Chondrocyte (in vitro differentiated cells): ENCODE measurements at regions not wholly inside any gene's neighbourhood (a gene's known extent, or its start where the extent isn't known, plus 50 kb on each side); places are given as distances from the start of the nearest gene placed in this dataset.

Experiments used
- DNase-seq: peaks from one replicate; pipeline ENCODE4 v3.0.0; 2021; ENCODE audit warnings: mixed read lengths, low spot score
- H3K27ac Mint-ChIP-seq: one replicate; pipeline ENCODE4 v1.8.0; 2021; ENCODE audit warnings: mild to moderate bottlenecking, moderate library complexity, mixed read lengths; ENCODE audit not compliant: unreplicated experiment
- H3K27me3 Mint-ChIP-seq: 2 replicates; pipeline ENCODE4 v1.8.0; 2021; ENCODE audit warnings: low read depth, mixed read lengths
- H3K36me3 Mint-ChIP-seq: 2 replicates; pipeline ENCODE4 v1.8.0; 2021; ENCODE audit warnings: low read depth, mixed read lengths
- H3K4me1 Mint-ChIP-seq: 2 replicates; pipeline ENCODE4 v1.8.0; 2021; ENCODE audit warnings: low read depth, mild to moderate bottlenecking, mixed read lengths
- H3K4me3 Mint-ChIP-seq: one replicate; pipeline ENCODE4 v1.8.0; 2021; ENCODE audit warnings: mild to moderate bottlenecking, moderate library complexity, mixed read lengths; ENCODE audit not compliant: unreplicated experiment
- H3K9me3 Mint-ChIP-seq: 2 replicates; pipeline ENCODE4 v1.8.0; 2021; ENCODE audit warnings: low read depth, mixed read lengths
- TF ChIP-seq, protein P1 (sequence below): fragments of 200-600 bp; sonication (generic); IDR thresholded peaks from 2 replicates; pipeline ENCODE4 v1.5.0; 2021; ENCODE audit warnings: antibody characterized with exemption, mild to moderate bottlenecking, moderate library complexity

DNA sequence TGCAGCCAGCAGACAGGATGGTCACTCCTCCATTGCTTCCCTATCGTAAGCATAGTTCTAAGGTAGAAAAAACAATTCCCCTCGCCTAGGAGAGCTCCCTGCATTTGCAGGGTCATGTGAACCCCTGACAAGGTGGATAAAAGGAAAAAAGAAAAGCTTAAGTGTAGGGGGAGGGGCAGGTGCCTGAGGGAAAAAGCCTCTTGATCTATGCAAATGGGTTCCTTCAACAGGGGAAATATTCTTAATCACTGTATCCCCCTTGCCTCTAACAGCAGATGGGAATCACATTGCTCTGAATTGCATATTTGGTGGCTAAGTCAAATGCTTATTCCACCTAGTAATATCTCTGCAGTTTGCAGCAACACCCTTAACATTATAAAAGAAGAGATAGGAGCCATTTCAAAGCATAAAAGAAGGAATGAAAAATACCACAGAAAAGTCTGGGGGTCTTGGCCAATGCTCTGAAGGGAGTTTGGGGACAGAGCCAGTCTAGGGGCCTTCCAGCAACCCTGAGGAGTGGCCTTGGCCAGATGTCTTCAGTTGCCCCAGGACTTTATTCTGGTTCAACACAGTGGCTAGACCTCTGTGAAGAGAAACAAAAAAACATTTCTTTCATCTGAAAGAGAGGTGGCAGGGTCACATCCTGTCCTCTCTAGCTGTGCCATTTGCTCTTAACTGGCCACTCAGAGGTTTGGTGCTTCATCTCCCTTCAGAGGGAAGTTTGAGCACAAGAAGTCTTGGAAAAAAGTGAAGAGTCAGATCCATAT lies 660.4 kb upstream of the GJE1 start:
- Mint-ChIP-seq H3K9me3 (peaks cover 4% of the 10 kb centered on the region), H3K27me3 (no peaks in the 10 kb centered on the region), H3K36me3 (no peaks in the 10 kb centered on the region), H3K27ac (no peak overlapping the region), H3K4me3 (no peak overlapping the region), H3K4me1 (peaks cover 17% of the 10 kb centered on the region)
- no peak for DNase-seq
- TF ChIP-seq, protein P1, sequence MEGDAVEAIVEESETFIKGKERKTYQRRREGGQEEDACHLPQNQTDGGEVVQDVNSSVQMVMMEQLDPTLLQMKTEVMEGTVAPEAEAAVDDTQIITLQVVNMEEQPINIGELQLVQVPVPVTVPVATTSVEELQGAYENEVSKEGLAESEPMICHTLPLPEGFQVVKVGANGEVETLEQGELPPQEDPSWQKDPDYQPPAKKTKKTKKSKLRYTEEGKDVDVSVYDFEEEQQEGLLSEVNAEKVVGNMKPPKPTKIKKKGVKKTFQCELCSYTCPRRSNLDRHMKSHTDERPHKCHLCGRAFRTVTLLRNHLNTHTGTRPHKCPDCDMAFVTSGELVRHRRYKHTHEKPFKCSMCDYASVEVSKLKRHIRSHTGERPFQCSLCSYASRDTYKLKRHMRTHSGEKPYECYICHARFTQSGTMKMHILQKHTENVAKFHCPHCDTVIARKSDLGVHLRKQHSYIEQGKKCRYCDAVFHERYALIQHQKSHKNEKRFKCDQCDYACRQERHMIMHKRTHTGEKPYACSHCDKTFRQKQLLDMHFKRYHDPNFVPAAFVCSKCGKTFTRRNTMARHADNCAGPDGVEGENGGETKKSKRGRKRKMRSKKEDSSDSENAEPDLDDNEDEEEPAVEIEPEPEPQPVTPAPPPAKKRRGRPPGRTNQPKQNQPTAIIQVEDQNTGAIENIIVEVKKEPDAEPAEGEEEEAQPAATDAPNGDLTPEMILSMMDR, result no peak

DNA sequence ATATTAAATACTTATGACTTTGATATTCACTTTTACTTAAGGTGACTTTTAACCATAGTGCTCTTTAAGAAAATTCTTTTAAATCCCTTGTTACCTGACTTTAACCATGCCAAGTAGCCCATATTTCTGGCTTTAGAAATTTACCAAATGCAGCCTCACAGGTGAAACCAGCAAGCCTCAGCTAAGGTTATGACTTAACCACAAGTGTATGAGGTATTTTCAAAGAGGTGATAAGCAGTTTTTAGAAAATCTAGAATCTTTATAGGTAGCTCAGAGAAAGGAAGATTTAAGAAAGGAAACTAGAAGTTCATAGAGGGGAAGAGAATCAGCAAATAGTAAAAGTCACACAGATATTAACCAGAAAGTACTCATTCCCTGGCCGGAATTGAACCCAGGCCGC lies 661.9 kb upstream of the GJE1 start:
- Mint-ChIP-seq H3K27ac (no peak overlapping the region), H3K4me3 (no peak overlapping the region), H3K9me3 (peaks cover 4% of the 10 kb centered on the region), H3K27me3 (no peaks in the 10 kb centered on the region), H3K36me3 (no peaks in the 10 kb centered on the region), H3K4me1 (peaks cover 19% of the 10 kb centered on the region)
- no peak for DNase-seq
- TF ChIP-seq, protein P1, result no peak

DNA sequence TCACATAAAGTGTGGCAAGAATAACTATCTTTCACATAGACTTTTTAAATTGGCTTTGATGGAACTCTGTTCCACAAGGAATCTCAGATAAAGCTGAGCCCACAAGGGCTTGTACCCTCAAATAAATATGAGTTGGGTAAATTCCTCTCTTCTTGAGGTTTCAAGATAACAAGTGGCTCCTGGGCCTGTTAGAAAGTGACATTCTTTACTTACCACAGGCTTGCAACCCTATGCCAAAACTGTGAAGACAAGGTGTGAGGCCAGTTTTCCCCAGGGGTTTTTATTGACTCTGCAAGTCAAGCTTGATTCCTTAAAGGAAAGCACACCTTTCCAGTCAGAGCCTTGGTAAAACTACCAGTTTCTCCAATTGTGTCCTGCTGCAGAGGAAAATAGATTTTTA lies 664.8 kb upstream of the GJE1 start:
- no peak for DNase-seq
- TF ChIP-seq, protein P1, result no peak
- Mint-ChIP-seq H3K27ac (no peak overlapping the region), H3K4me3 (no peak overlapping the region), H3K27me3 (no peaks in the 10 kb centered on the region), H3K9me3 (peaks cover 4% of the 10 kb centered on the region), H3K36me3 (no peaks in the 10 kb centered on the region), H3K4me1 (peaks cover 30% of the 10 kb centered on the region)

DNA sequence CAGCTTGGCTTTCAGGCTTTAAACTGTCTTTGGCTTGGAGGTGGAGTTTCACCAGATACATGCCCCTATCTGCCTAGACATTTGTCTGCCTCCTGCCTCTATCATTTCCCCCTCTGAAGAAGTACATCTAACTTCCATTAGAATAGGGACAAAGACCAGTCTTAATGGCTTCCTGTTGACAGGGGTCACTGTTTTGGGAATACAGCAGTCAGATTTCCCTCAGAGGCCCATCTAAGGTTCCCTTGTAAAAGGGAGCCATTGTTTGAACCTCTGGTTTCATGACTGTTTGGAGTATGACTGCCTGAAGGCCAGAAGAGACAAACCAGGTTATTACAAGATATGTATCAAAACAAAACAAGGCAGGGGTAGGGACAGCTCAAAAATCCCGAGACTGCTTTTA lies 665.7 kb upstream of the GJE1 start:
- Mint-ChIP-seq H3K4me3 (no peak overlapping the region), H3K27me3 (no peaks in the 10 kb centered on the region)

DNA sequence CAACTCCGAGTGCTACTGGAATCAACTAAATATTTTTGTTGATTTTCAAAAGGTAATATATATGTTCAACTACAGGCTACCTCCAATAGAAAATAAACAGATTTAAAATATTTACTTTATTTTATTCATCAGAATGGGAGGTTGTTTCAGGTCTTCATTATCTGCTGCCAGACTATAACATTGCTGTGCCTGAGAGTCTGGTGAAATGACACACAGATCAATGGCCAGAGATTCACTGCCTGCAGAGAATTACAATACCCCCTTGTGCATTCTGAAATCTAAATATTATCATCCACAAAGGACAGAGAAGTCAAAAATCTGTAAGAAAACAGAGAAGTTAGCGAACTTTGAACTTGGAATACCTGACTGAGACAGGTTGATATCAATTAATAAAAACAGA lies 667.8 kb upstream of the GJE1 start:
- Mint-ChIP-seq H3K4me1 (peaks cover 33% of the 10 kb centered on the region), H3K27ac (no peak overlapping the region), H3K9me3 (no peaks in the 10 kb centered on the region), H3K4me3 (no peak overlapping the region), H3K36me3 (no peaks in the 10 kb centered on the region), H3K27me3 (no peaks in the 10 kb centered on the region)
- TF ChIP-seq, protein P1, result no peak
- no peak for DNase-seq

More for the DNA sequence above, 665.7 kb upstream of the GJE1 start:
- Mint-ChIP-seq H3K9me3 (peaks cover 4% of the 10 kb centered on the region), H3K27ac (no peak overlapping the region), H3K36me3 (no peaks in the 10 kb centered on the region), H3K4me1 (peaks cover 33% of the 10 kb centered on the region)
- TF ChIP-seq, protein P1, result no peak
- DNase-seq, result no peak
